ENCODE measurements at regions not wholly inside any gene's neighbourhood (a gene's known extent, or its start where the extent isn't known, plus 50 kb on each side); places are given as distances from the start of the nearest gene placed in this dataset.

GRCh38 chr5:99081711-99082110, 152.9 kb upstream of the CHD1 start:
- no peak overlapping the region for H3K4me3 ChIP-seq
- no peak overlapping the region for H3K27ac ChIP-seq
- no peak for DNase-seq
- no peak for TF ChIP-seq POLR2A (IDR thresholded peaks at IDR 0.05)
- no peaks in the 10 kb centered on the region for H3K36me3 ChIP-seq
- H3K27me3 ChIP-seq = no peaks in the 10 kb centered on the region
- H3K4me1 ChIP-seq = no peaks in the 10 kb centered on the region
- intact Hi-C loops (cut with DNase I; ENCODE audit: low total_unique reads) = no loop called here
- H3K9me3 ChIP-seq = no peaks in the 10 kb centered on the region

- Histone ChIP-seq H3K36me3 (no peaks in the 10 kb centered on the region), H3K9me3 (no peaks in the 10 kb centered on the region), H3K4me1 (no peaks in the 10 kb centered on the region), H3K27me3 (no peaks in the 10 kb centered on the region), H3K27ac (no peak overlapping the region), H3K4me3 (no peak overlapping the region)
- TF ChIP-seq CTCF (IDR thresholded peaks at IDR 0.05) (no peak), POLR2A (IDR thresholded peaks at IDR 0.05) (no peak)
- no peak for DNase-seq
- intact Hi-C loops (cut with DNase I; ENCODE audit: low total_unique reads) = no loop called here
These were observed 148.2 kb upstream of the CHD1 start for GRCh38 chr5:99076723-99077640.

- no peak overlapping the region for H3K4me3 ChIP-seq
- DNase-seq = no peak
- no peak overlapping the region for H3K27ac ChIP-seq
- no peaks in the 10 kb centered on the region for H3K27me3 ChIP-seq
- intact Hi-C loops (cut with DNase I; ENCODE audit: low total_unique reads) = no loop called here
- TF ChIP-seq CTCF (IDR thresholded peaks at IDR 0.05) (no peak), POLR2A (IDR thresholded peaks at IDR 0.05) (no peak)
- H3K36me3 ChIP-seq = no peaks in the 10 kb centered on the region
- H3K4me1 ChIP-seq = no peaks in the 10 kb centered on the region
- H3K9me3 ChIP-seq = no peaks in the 10 kb centered on the region
These were observed 144.0 kb upstream of the CHD1 start for GRCh38 chr5:99072846-99073245.

GRCh38 chr5:99070822-99071221, 142.0 kb upstream of the CHD1 start:
- no peak overlapping the region for H3K27ac ChIP-seq
- DNase-seq = no peak
- TF ChIP-seq POLR2A (IDR thresholded peaks at IDR 0.05) = no peak
- no peak for TF ChIP-seq CTCF (IDR thresholded peaks at IDR 0.05)
- no peaks in the 10 kb centered on the region for H3K4me1 ChIP-seq
- no peak overlapping the region for H3K4me3 ChIP-seq
- H3K36me3 ChIP-seq = no peaks in the 10 kb centered on the region
- intact Hi-C loops (cut with DNase I; ENCODE audit: low total_unique reads) = no loop called here
- no peaks in the 10 kb centered on the region for H3K9me3 ChIP-seq
- no peaks in the 10 kb centered on the region for H3K27me3 ChIP-seq

- intact Hi-C loops (cut with DNase I; ENCODE audit: low total_unique reads) = no loop called here
- no peak for TF ChIP-seq POLR2A (IDR thresholded peaks at IDR 0.05)
- TF ChIP-seq CTCF (IDR thresholded peaks at IDR 0.05) = no peak
- no peak overlapping the region for H3K27ac ChIP-seq
- no peak for DNase-seq
- no peaks in the 10 kb centered on the region for H3K36me3 ChIP-seq
- H3K27me3 ChIP-seq = no peaks in the 10 kb centered on the region
- no peak overlapping the region for H3K4me3 ChIP-seq
- no peaks in the 10 kb centered on the region for H3K9me3 ChIP-seq
- no peaks in the 10 kb centered on the region for H3K4me1 ChIP-seq
These were observed 141.6 kb upstream of the CHD1 start for GRCh38 chr5:99070362-99070761.
